Chondrocyte (in vitro differentiated cells): ENCODE measurements at regions not wholly inside any gene's neighbourhood (a gene's known extent, or its start where the extent isn't known, plus 50 kb on each side); places are given as distances from the start of the nearest gene placed in this dataset.

ENCODE experiments used
- DNase-seq: peaks from one replicate; pipeline ENCODE4 v3.0.0; 2021; ENCODE audit warnings: mixed read lengths, low spot score
- H3K27ac Mint-ChIP-seq: one replicate; pipeline ENCODE4 v1.8.0; 2021; ENCODE audit warnings: mild to moderate bottlenecking, moderate library complexity, mixed read lengths; ENCODE audit not compliant: unreplicated experiment
- H3K27me3 Mint-ChIP-seq: 2 replicates; pipeline ENCODE4 v1.8.0; 2021; ENCODE audit warnings: low read depth, mixed read lengths
- H3K36me3 Mint-ChIP-seq: 2 replicates; pipeline ENCODE4 v1.8.0; 2021; ENCODE audit warnings: low read depth, mixed read lengths
- H3K4me1 Mint-ChIP-seq: 2 replicates; pipeline ENCODE4 v1.8.0; 2021; ENCODE audit warnings: low read depth, mild to moderate bottlenecking, mixed read lengths
- H3K4me3 Mint-ChIP-seq: one replicate; pipeline ENCODE4 v1.8.0; 2021; ENCODE audit warnings: mild to moderate bottlenecking, moderate library complexity, mixed read lengths; ENCODE audit not compliant: unreplicated experiment
- H3K9me3 Mint-ChIP-seq: 2 replicates; pipeline ENCODE4 v1.8.0; 2021; ENCODE audit warnings: low read depth, mixed read lengths
- TF ChIP-seq, protein P1 (sequence below): fragments of 200-600 bp; sonication (generic); IDR thresholded peaks from 2 replicates; pipeline ENCODE4 v1.5.0; 2021; ENCODE audit warnings: antibody characterized with exemption, mild to moderate bottlenecking, moderate library complexity

DNA sequence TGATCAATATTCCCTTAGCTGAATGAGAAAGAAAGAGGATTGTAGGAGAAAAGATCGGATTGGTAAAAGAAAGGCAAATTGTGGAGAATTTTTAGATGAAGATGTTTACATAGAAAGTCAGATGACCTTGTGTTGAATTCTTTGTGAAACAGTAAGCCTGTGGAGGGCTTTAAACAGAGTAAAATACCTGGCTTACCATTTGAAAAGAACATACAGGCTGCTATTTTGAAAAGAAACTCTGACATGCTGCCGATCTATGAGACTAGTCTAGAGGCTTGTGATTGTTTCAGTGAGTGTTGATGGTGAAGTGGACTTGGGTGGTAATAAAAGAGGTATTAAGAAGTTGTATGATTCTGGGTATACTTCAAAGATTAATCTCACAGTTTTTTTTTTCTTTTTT is 938.9 kb upstream of the PRR20A start:
- DNase-seq, result no peak
- Mint-ChIP-seq H3K27me3 (no peaks in the 10 kb centered on the region), H3K36me3 (no peaks in the 10 kb centered on the region), H3K9me3 (peaks cover 10% of the 10 kb centered on the region), H3K27ac (no peak overlapping the region), H3K4me3 (no peak overlapping the region), H3K4me1 (no peaks in the 10 kb centered on the region)
- TF ChIP-seq, protein P1, sequence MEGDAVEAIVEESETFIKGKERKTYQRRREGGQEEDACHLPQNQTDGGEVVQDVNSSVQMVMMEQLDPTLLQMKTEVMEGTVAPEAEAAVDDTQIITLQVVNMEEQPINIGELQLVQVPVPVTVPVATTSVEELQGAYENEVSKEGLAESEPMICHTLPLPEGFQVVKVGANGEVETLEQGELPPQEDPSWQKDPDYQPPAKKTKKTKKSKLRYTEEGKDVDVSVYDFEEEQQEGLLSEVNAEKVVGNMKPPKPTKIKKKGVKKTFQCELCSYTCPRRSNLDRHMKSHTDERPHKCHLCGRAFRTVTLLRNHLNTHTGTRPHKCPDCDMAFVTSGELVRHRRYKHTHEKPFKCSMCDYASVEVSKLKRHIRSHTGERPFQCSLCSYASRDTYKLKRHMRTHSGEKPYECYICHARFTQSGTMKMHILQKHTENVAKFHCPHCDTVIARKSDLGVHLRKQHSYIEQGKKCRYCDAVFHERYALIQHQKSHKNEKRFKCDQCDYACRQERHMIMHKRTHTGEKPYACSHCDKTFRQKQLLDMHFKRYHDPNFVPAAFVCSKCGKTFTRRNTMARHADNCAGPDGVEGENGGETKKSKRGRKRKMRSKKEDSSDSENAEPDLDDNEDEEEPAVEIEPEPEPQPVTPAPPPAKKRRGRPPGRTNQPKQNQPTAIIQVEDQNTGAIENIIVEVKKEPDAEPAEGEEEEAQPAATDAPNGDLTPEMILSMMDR, result no peak

DNA sequence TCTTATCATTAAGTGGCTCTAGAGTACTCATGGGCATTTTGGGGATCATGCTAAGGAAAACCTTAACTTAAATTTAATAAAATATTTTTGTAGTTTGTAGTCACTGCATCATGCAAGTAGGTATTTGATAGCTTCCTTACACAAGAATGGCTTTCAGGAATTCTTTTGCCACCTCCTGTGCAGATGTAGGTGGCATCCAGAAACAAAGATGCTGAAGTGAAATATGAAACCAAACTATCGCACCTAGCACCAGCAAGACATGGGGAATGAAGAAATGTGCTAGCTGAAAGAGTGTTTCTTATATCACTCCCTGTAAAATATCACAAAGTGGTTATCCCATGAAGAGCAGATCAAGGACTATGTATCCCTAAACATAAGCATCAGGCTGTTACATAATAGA is 924.5 kb upstream of the PRR20A start:
- TF ChIP-seq, protein P1, result no peak
- H3K9me3 Mint-ChIP-seq, result peaks cover 25% of the 10 kb centered on the region

DNA sequence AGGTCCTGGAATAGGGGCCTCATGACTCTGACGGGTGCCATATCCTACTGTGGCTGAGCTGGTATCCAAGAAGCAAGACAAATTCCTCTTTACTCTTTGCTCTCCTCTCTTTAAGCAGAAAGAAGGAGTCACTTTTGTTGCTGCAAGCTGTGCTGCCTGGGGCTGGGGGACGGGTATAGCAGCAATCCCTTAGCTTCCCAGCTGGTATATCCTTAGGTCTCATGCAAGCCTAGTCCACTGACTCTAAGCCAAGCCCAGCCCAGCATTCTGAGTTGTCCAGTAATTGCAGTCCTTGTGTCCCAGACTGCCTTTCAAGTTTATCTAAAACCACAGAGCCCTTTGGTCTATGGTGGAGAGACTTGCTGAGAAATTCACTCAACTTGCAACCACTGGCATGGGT is 893.0 kb upstream of the PRR20A start:
- Mint-ChIP-seq H3K9me3 (peaks cover 18% of the 10 kb centered on the region), H3K4me3 (no peak overlapping the region), H3K27me3 (no peaks in the 10 kb centered on the region), H3K36me3 (no peaks in the 10 kb centered on the region), H3K4me1 (no peaks in the 10 kb centered on the region), H3K27ac (no peak overlapping the region)
- TF ChIP-seq, protein P1, result no peak
- DNase-seq, result no peak

More for the DNA sequence above, 924.5 kb upstream of the PRR20A start:
- no peaks in the 10 kb centered on the region for H3K27me3 Mint-ChIP-seq
- no peak for DNase-seq
- H3K27ac Mint-ChIP-seq, result no peak overlapping the region
- H3K36me3 Mint-ChIP-seq, result no peaks in the 10 kb centered on the region
- H3K4me1 Mint-ChIP-seq, result no peaks in the 10 kb centered on the region
- H3K4me3 Mint-ChIP-seq, result no peak overlapping the region

DNA sequence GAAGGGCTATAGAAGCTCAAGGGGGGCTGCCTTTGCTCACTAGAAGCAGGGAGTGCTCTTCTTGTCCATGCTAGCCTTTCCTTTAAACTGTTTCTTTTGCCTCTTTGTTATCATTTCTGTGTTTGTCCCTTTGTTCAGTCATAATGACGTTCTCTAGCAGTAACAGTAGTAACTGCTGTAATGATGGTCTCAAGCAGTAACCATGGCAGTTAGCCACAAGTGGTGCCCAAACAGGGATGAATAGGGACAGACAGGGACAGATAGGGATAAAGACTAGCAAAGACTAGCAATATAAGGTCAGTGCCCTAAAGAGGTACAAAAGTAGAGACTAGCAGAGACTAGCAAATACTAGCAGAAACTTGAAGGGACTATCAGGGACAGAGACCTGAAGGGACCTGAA is 869.0 kb upstream of the PRR20A start:
- Mint-ChIP-seq H3K27me3 (no peaks in the 10 kb centered on the region), H3K4me3 (no peak overlapping the region), H3K9me3 (peaks cover 8% of the 10 kb centered on the region), H3K27ac (no peak overlapping the region), H3K36me3 (no peaks in the 10 kb centered on the region), H3K4me1 (no peaks in the 10 kb centered on the region)
- DNase-seq, result no peak
- TF ChIP-seq, protein P1, result no peak

DNA sequence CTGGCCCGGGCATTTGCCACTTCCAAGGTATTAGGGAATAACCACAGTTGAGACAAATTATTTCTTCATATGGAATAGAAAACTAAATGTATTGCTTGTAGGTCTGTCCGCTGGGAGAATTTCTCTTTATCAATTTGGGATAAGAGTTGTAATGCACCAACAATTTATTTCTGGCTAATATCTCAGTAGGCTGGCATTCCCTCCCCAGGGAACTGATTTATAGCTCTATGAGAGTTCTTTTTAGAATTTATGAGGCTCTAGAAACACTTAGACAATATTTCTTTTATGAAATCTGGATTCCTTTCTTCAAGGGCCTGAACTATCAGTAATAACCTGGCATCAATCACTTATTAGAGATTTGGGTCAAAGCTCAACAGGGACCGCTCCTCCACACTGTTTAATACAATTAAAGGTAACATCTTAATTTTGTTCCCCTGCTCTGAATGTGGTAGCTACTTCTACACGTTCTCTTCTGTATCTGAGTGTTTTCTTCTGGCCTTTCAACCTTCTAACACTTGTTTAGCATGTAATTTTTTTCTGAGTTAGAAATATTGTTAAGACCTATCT is 857.4 kb upstream of the PRR20A start:
- TF ChIP-seq, protein P1, result no peak
- peaks cover 16% of the 10 kb centered on the region for H3K9me3 Mint-ChIP-seq

More for the DNA sequence above, 857.4 kb upstream of the PRR20A start:
- no peaks in the 10 kb centered on the region for H3K4me1 Mint-ChIP-seq
- peaks cover 3% of the 10 kb centered on the region for H3K27me3 Mint-ChIP-seq
- no peak overlapping the region for H3K4me3 Mint-ChIP-seq
- no peak overlapping the region for H3K27ac Mint-ChIP-seq
- no peak for DNase-seq
- no peaks in the 10 kb centered on the region for H3K36me3 Mint-ChIP-seq
